ENCODE measurements at regions not wholly inside any gene's neighbourhood (a gene's known extent, or its start where the extent isn't known, plus 50 kb on each side); places are given as distances from the start of the nearest gene placed in this dataset.
A peak's percentile ranks its signal among the peaks of the same experiment; 100 is the strongest.

DNA sequence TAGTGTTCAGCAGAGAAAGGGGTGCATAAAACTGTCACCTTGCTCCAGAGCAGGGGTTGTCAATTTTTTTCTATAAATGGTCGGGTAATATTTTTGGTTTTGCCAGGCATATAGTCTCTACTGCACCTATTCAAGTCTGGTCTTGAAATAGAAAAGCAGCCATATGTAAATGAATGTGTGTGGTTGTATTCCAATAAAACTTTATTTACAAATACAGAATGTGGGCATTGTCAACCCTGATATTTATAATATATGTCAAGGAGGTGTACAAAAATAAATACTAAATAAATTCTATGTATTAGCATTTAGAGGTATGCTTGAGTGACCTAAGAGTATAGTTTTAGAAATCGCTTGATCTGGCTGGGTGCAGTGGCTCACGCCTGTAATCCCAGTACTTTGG, 97.6 kb upstream of the SPRY2 start:
- DNase-seq (ENCODE audit: low spot score): no peak
- no peak overlapping the region for H3K27ac ChIP-seq
- TF ChIP-seq, protein P1, sequence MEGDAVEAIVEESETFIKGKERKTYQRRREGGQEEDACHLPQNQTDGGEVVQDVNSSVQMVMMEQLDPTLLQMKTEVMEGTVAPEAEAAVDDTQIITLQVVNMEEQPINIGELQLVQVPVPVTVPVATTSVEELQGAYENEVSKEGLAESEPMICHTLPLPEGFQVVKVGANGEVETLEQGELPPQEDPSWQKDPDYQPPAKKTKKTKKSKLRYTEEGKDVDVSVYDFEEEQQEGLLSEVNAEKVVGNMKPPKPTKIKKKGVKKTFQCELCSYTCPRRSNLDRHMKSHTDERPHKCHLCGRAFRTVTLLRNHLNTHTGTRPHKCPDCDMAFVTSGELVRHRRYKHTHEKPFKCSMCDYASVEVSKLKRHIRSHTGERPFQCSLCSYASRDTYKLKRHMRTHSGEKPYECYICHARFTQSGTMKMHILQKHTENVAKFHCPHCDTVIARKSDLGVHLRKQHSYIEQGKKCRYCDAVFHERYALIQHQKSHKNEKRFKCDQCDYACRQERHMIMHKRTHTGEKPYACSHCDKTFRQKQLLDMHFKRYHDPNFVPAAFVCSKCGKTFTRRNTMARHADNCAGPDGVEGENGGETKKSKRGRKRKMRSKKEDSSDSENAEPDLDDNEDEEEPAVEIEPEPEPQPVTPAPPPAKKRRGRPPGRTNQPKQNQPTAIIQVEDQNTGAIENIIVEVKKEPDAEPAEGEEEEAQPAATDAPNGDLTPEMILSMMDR (IDR thresholded peaks at IDR 0.05): no peak

DNA sequence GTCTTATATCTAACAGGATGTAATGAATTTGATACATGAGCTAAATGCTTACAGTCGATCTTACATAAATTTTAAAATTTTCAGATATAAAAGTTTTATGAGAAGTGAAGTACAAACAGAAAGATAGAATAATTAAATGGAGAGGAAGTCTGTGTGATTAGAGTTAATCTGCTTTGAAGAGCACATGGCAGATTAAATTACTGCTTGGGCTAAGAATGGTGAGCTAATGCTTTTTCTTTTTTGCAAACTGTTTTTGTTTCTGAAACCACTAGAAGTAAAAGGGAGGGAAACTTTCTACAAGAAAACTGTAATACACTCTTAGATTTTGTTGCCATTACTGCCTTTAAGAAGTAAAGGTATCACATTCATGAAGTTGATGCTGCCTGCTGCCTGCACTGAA, 96.3 kb upstream of the SPRY2 start:
- TF ChIP-seq, protein P1 (IDR thresholded peaks at IDR 0.05): no peak
- peak overlapping the region in 1 of 2 donors; percentile 73 for H3K27ac ChIP-seq
- no peaks in the 10 kb centered on the region for H3K4me1 ChIP-seq
- no peak overlapping the region for H3K4me3 ChIP-seq
- DNase-seq (ENCODE audit: low spot score): no peak
- H3K36me3 ChIP-seq: no peaks in the 10 kb centered on the region
- no peaks in the 10 kb centered on the region for H3K27me3 ChIP-seq
- H3K9me3 ChIP-seq: no peaks in the 10 kb centered on the region

More for the DNA sequence above, 97.6 kb upstream of the SPRY2 start:
- no peak overlapping the region for H3K4me3 ChIP-seq
- no peaks in the 10 kb centered on the region for H3K4me1 ChIP-seq
- H3K36me3 ChIP-seq: no peaks in the 10 kb centered on the region
- no peaks in the 10 kb centered on the region for H3K9me3 ChIP-seq
- no peaks in the 10 kb centered on the region for H3K27me3 ChIP-seq

DNA sequence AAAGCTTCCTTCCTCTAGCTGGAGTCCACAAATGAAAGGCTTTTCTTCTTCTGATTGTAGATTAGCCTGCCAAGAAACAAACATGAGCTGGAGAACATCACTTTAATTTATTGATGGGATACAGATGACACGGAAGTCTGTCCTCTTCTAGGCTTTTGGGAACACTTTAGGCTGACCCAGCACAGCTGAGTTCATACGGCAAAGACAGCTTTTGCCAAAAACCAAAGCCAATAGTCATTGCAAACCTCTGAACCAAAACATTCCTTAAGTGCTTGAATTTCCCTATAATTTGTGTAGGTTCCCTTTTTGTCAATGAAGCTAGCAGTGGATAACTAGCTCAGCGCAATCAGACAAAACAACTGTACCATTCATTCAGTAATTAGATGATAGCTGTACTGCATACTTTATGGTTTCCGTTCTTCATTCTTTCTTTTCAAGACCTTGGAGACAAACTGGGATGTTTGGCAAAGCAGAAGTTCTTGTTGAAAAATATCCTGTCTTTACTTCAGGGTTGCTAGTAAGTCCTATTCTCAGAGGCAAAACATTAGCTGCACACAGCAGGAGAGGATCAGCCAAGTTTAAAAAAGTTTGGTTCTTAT, 95.7 kb upstream of the SPRY2 start:
- H3K4me1 ChIP-seq: no peaks in the 10 kb centered on the region
- H3K36me3 ChIP-seq: no peaks in the 10 kb centered on the region
- TF ChIP-seq, protein P1 (IDR thresholded peaks at IDR 0.05): no peak
- peak overlapping the region in 1 of 2 donors; percentile 73 for H3K27ac ChIP-seq
- no peak overlapping the region for H3K4me3 ChIP-seq
- DNase-seq (ENCODE audit: low spot score): no peak
- H3K27me3 ChIP-seq: no peaks in the 10 kb centered on the region
- H3K9me3 ChIP-seq: no peaks in the 10 kb centered on the region

DNA sequence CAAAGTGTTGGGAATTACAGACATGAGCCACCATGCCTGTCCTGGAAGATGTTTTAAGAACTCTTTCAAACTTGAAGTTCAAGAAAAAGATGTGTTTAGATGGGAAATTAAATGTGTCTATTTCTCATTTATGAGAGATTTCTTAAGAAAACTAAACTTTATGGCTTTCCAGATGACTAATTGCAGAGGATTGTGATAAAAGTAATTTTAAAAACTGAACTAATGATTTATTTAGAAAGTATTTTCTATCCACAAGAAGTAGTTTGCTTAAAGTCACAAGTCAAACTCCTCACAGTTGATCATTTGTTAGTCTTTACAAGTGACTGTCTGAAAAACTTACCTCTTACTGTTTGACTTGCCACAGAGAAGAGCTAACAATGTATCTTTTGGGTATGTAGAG, 89.6 kb upstream of the SPRY2 start:
- H3K27ac ChIP-seq: no peak overlapping the region
- no peak overlapping the region for H3K4me3 ChIP-seq
- DNase-seq (ENCODE audit: low spot score): no peak
- no peaks in the 10 kb centered on the region for H3K36me3 ChIP-seq
- no peaks in the 10 kb centered on the region for H3K4me1 ChIP-seq
- no peaks in the 10 kb centered on the region for H3K27me3 ChIP-seq
- TF ChIP-seq, protein P1 (IDR thresholded peaks at IDR 0.05): no peak
- no peaks in the 10 kb centered on the region for H3K9me3 ChIP-seq

DNA sequence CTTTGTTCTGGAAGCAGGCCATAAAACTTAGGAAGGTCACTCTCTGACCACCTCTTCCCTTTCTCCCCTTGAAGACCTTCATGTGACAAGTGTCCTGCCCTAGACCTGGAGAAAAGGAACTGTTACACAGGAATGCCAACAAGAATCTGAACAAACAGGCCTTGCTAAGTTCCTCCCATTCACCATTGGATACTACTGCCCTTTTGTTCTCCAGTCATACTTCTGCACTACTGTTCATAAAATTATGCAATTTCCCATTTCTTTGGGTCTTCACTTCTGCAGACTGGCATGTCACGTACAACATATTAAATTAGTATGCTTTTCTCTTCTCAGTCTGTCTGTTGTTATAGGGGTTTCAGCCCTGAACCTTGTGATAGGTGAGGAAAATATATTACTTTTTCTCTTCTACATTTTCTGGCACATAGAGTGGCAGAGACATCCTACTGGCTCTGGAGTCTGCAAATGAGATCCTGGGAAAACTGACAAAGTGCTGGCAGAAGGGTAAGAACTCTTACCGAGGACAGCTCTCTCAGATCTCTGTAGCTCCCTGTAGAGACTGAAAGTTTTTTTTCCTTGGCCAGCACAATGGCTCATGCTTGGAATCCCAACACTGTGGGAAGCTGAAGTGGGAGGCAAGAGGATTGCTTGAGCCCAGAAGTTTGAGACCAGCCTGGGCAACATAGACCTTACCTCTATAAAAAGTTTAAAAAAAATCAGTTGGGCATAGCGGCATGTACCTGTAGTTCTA, 87.6 kb upstream of the SPRY2 start:
- H3K27me3 ChIP-seq: no peaks in the 10 kb centered on the region
- H3K27ac ChIP-seq: no peak overlapping the region
- H3K4me1 ChIP-seq: no peaks in the 10 kb centered on the region
- no peaks in the 10 kb centered on the region for H3K36me3 ChIP-seq
- peaks cover 0 to 8% of the 10 kb centered on the region in 2 donors for H3K9me3 ChIP-seq
- TF ChIP-seq, protein P1 (IDR thresholded peaks at IDR 0.05): no peak
- no peak for DNase-seq (ENCODE audit: low spot score)
- no peak overlapping the region for H3K4me3 ChIP-seq
